Endothelial cell of hepatic sinusoid (primary cell): ENCODE measurements at regions not wholly inside any gene's neighbourhood (a gene's known extent, or its start where the extent isn't known, plus 50 kb on each side); places are given as distances from the start of the nearest gene placed in this dataset.
"Not testable (repeated sequence)": the region's sequence is repeated elsewhere in the genome, so short reads cannot be mapped to it uniquely, and the experiment has no call there.

Experiments
- in situ Hi-C: cut with HindIII; loops from 2 replicates; pipeline ENCODE4 v1.10.0; 2017; ENCODE audit warnings: low sequenced_read_pairs

GRCh38 chr4:33427676-33428075 is 2707.5 kb downstream of the PCDH7 start:
- in situ Hi-C loops, result no loop called here

DNA sequence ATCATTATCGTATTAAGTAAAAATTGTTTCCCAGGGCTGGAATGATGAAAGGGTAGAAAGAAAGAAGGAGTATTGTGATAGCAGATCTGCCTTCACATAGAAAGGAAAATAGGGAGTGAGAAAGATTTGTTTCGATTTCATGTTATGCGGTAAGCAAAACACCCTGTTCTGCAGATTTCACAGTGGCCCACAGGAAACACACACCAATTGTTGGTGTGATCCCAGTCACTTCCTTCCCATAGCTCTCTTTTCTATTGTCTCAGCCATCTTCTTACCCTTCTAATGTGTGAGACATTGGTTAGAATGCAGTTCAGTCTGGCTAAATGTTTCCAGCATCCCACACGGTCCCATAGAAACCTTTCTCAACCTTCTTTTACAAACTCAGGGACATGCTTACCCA is 2709.8 kb downstream of the PCDH7 start:
- in situ Hi-C loops, result no loop called here

- in situ Hi-C loops, result no loop called here
Observed at GRCh38 chr4:33437406-33437805, 2717.2 kb downstream of the PCDH7 start.

DNA sequence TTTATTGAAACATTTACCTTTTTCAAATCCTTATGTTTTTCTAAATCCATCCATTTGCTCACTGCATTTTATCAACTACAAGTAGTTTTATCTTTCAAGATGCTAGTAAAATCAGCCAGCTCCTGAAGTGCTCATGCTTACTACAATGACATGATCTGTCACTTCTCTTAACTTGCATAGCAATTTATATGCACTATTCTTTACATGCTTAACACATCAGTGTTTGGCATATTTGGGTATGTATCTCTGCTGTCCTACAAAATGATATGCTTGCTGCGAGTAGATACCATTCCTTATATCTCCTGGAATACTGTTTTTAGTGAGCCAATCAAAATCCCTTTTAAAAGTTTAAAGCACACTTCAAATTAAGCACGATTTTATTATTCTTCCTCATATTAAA is 2726.8 kb downstream of the PCDH7 start:
- in situ Hi-C loops, result no loop called here

- in situ Hi-C loops, result no loop called here
Observed at GRCh38 chr4:33448948-33449347, 2728.8 kb downstream of the PCDH7 start.

- in situ Hi-C loops, result no loop called here
Observed at GRCh38 chr4:33453436-33453835, 2733.3 kb downstream of the PCDH7 start.

GRCh38 chr4:33453916-33454315 is 2733.7 kb downstream of the PCDH7 start:
- in situ Hi-C loops, result no loop called here

DNA sequence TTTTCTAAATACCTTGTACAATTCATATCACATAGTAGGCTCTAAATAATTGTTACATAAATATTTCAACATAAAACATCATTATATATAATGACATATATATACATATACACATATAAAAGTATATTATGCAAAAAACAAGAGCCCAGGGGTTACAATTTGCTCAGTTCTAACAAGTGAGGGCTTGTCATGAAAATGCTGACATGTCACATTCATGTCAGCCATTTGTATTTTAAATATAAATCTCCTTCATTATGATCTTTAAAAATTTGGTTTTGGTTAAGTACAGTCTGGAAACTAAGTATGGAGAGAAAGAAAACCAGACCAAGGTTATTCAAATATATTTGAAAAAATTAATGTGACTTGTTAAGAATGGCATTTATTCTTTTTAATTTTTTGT is 2745.4 kb downstream of the PCDH7 start:
- in situ Hi-C loops, result no loop called here

DNA sequence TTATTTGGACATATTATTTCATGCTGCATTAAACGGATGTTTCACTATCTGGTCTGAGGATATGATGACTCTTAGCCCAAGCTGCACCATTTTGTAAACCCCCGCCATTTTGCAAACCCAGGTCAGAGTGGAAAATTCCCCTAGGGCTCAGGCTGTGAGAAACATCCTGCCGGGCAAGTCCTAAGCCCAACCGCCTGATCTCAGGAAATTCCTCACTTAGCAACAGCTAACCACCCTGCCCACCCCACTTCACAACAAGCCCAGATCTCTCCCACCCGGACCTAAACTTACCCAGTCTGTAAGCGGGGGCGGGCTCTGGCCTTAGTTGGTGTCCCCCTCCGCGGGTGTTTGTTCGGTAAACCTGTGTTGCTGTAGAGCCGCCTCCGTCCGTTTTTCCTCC is 2747.1 kb downstream of the PCDH7 start:
- in situ Hi-C loops, result no loop called here

- in situ Hi-C loops, result no loop called here
Observed at GRCh38 chr4:33470805-33471204, 2750.6 kb downstream of the PCDH7 start.

GRCh38 chr4:33477715-33478114 is 2757.5 kb downstream of the PCDH7 start:
- in situ Hi-C loops, result no loop called here

GRCh38 chr4:33482773-33483172 is 2761.5 kb downstream of the ARAP2 start:
- in situ Hi-C loops, result no loop called here

DNA sequence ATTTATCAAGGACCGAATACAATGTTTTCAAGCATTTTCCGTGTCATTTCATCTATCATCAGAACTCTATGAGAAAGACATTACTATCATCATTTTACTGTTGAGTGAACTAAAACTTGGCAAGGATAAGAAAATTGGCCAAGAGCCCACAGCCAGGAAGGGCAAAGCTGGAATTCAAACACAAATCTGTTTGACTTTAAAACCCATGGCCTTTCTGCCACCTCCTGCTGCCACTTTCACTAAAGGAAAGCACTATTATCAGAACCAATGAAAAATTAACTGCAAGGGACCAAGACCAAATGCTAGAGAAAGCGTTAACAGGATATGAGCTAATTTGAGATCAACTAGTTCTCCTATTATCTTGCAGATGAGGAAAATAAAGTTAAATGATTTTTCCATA is 2759.2 kb downstream of the ARAP2 start:
- in situ Hi-C loops, result no loop called here

DNA sequence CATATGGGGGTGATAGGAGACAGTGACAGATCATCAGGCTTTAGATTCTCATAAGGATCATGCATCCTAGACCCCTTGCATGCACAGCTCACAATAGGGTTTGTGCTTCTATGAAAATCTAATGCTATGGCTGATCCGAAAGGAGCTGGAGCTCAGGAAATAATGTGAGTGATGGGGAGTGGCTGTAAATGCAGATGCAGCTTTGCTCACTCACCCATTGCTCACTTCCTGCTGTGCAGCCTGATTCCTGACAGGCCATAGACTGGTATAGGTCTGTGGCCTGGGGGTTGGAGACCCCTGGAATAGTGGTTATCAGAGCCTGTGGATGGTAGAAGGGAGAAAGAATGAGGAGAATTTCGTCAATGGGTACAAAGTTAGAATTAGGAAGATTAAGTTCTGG is 2751.1 kb downstream of the ARAP2 start:
- in situ Hi-C loops, result no loop called here

- in situ Hi-C loops, result no loop called here
Observed at GRCh38 chr4:33494150-33494549, 2750.2 kb downstream of the ARAP2 start.

DNA sequence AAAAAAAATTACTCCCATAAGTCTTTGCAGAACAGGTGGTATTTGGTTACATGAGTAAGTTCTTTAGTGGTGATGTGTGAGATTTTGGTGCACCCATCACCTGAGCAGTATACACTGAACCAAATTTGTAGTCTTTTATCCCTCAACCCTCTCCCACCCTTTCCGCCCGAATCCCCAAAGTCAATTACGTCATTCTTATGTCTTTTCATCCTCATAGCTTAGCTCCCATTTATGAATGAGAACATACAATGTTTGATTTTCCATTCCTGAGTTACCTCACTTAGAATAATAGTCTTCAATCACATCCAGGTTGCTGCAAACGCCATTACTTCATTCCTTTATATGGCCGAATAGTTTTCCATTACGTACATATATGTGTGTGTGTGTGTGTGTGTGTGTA is 2742.7 kb downstream of the ARAP2 start:
- in situ Hi-C loops, result not testable (repeated sequence)

- in situ Hi-C loops, result no loop called here
Observed at GRCh38 chr4:33512397-33512796, 2731.9 kb downstream of the ARAP2 start.

- in situ Hi-C loops, result no loop called here
Observed at GRCh38 chr4:33518856-33519255, 2725.5 kb downstream of the ARAP2 start.

GRCh38 chr4:33532821-33533220 is 2711.5 kb downstream of the ARAP2 start:
- in situ Hi-C loops, result no loop called here

GRCh38 chr4:33536898-33537297 is 2707.4 kb downstream of the ARAP2 start:
- in situ Hi-C loops, result no loop called here

DNA sequence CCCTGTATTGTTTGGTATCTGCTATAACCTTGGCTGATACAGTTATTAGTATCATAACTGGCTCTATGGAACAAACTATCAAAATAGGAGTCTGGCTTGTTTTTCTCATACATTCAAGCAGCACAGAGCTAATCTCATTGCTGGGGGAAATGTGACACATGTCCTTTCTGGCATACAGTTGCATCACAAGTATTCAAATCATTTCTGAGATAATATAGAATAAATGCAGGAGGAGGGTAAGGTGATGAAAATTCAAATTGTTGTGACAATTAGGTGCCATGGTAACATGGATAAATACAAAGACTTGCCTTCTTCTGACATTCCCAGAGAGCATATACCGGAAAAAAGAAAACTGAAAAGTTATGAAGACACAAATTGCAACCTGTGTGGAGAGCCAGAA is 2706.8 kb downstream of the ARAP2 start:
- in situ Hi-C loops, result no loop called here

- in situ Hi-C loops, result no loop called here
Observed at GRCh38 chr4:33543941-33544450, 2700.3 kb downstream of the ARAP2 start.

DNA sequence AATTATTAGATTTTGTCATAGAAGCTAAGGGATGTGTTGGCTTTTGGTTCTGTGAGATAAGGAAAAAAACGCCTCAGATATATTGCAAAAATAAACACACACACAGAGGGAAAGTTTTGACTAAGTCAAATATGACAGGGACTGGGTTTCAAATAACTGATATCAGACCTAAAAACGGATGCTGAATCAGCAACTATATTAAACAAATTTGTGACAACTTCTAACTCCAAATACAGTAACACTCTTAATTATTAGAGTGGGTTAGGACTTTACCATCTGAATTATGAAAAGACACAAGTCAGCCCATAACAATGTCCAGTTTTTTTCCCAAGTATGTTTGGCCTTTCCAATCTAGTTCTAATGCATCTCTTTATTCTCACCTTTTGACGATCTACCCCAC is 2693.1 kb downstream of the ARAP2 start:
- in situ Hi-C loops, result no loop called here

GRCh38 chr4:33561259-33561658 is 2683.1 kb downstream of the ARAP2 start:
- in situ Hi-C loops, result no loop called here
